Forelimb muscle (tissue), 1 donor: ENCODE measurements at regions not wholly inside any gene's neighbourhood (a gene's known extent, or its start where the extent isn't known, plus 50 kb on each side); places are given as distances from the start of the nearest gene placed in this dataset.

Experiments
- DNase-seq: peaks from one replicate; pipeline ENCODE4 v3.0.0-alpha.2; 2013; ENCODE audit warnings: low read depth

DNA sequence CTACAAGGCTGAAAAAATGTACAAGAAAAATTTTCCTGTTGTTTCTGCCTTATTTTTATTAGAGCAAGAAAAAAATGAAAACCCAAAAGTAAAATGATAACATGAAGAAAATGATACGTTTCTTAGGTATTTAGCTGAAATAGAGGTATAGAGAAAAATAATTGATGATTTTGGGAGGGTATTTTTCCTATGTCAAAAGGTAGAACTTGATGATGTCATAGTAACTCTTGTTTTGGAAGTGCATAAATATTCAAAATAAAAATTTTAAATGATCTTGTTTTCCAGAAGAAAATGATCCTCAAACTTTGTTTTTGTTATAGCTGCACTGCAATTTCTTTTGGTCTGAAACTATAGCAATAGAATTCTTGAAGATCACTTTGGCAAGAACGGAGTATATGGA is 608.8 kb upstream of the BOD1L1 start:
- DNase-seq: no peak

DNA sequence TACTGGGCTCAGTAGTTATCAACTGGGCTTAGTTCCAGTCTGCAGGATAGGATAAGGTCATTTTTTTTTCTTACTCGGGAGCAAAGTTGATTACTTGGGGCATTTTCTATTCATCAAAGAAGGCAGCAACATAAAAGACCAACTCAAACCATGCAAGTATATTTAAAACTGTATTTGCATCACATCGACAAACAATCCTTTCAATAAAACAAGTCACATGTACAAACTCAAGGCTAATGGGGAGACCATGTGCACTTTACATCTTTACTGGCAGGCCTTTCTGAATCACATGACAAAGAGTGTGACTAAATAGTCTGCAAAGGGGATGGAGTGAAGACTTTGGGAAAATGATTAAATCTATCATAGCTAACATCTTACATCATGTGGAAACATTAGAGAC is 610.4 kb upstream of the BOD1L1 start:
- no peak for DNase-seq

DNA sequence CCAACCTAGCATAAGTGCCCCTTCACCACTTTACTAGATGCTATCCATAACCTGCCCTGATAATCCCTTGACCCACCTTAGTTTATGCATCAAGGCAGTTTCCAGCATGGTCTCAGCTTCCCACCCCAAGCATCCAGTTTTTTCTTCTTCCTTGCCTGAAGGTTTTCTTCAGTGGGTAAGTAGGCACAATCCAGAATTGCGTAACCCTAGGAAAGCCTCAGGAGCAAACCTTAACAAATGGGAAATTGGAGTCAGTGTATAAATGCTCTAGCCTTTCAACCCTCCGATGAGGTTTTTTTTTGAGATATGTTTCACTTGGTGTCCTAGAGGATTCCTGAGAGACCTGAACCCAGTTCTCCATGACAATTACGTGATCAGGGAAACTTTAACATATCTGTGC is 614.0 kb upstream of the BOD1L1 start:
- DNase-seq: no peak

DNA sequence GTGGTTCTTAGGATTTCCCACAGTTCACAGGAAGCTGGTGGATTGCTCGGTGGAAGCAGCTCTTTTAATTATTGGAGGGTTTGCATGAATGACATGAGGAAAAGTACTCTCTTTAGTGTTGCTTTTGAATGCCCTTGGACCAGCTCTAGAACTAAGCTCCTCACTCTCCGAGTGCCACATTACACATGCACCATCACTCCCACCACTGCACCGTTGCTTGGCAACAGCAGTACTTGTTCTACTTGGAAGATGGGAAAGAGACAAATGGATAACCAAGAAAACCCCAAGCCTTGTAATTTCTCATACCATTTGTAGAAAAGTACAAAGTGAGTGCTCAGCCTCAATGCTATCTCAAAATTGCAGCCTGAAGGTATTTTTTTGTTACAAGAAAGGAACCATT is 620.2 kb upstream of the BOD1L1 start:
- DNase-seq: no peak

DNA sequence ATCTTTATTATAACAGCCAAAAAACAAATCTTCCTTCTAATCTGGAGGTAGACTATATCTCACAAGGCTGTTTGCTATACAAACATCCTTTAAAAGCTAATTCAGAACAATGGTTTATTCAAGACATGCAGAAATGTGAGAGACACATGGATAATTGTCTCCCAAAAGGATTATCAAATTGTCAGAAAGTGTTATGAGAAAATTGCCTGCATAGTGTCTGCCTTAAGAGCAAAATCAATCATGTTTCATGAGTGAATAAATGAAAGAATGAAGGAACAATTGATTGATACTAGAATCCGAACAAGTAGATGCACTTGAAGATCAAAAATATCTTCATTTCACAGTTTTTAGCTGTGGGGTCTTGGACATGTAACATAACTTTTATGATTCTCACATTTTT is 621.7 kb upstream of the BOD1L1 start:
- no peak for DNase-seq

DNA sequence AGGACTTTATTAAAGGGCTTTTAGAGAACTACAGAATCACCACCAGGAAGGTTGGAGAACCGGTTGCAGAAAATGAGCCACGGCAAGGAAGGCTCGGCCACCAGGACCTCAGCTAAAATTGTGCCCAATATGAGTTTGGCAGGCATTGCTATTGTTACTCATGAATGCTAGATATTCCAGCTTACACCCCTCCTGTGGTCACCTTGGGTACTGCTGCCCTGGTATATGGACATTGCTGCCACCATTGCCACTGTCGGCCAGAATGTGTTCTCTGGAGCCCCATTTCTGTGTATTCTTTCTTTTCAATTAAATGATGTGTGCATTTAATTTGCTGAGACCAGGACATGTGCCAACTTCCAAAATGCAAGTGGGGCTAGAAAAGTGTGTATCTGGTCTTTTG is 626.7 kb upstream of the BOD1L1 start:
- DNase-seq: no peak

DNA sequence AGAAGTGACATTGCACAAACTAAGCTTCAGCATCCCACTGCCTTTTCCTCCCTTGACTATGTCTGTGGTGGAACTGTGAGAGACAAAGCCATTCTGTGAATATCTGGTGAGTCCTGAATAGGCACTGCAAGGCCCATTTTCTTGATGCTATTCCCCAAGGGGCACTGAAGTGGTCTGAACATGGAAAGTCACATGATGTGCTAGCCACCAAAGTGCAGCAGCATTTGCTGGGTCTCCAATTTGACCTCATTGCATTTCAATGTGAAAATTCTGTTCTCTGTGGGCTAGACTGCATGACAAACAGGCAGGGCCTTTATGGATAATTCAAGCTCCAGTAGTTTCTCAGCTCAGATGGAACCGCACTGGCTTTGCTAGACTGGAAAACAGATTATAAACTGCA is 627.4 kb upstream of the BOD1L1 start:
- no peak for DNase-seq

DNA sequence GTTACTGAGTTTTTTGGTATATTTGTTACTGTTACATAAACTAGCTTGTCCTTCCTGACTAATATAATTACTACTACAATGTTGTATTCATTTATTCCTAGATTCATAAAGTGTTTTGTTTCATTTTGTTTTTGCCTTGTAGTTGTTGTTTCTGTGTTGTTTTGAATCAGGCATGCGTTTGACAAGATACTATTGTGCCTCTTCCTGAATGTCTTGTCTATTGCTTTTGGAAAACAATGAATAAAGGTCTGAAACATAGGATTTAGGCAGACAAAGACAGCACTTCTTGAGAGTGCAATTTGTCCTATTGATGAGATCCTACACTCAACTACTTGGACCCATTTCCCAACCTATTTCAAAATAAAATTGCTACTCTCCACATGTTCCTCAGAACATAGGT is 630.4 kb upstream of the BOD1L1 start:
- DNase-seq: no peak

DNA sequence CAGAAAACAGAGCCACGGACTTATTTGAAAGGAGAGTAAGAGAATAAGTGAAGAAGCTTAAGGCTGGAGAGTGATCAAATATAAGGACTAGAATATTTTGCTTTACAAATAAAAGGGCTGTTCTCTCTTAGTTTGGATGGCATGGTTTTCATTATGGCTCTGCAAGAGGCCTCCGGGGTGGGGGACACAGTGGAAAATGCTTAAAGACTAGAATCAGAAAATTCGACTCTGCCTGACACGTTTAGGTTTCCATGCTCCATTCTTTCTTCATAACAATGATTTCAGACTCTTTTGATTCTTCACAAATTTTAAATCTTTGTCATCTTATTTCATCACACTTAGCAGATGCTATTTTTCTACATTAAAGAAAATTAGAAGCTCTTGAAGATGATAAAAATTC is 632.4 kb upstream of the BOD1L1 start:
- DNase-seq: no peak

DNA sequence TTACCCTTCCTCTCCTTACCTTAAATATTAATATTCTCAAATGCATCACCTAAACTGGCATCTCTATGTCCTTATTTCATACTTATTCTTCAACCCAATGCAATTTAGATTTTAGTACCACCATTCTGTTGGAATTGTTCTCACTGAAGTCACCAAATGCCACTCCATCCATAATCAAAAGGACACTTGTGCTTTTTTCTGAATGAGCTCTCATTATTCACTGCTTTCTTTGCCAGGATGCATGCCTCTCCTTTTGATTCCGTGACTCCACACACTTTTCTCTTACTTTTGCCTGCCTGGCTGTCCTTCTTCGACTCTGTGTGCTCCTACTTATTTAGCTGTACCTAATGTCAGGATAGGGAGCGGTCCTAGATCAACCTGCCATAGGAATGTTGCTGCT is 633.1 kb upstream of the BOD1L1 start:
- DNase-seq: no peak

DNA sequence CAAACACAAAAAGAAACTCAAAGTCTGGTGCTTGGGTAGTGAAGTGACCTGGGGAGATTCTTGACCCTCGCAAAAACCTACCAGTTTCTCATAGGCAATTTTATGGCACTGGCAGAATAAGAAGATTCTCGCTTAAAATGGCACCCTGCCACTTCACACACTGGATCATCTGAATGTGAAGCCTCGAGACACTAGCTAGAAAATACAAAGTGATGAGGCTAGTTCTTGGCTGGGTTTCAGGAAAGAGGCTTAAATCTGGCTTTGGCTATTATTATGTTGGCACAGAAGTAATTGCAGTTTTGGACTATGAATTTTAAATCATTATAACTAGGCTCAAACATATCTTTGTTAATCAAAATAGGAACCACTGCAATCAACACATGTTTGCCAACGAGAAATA is 634.7 kb upstream of the BOD1L1 start:
- DNase-seq: no peak

DNA sequence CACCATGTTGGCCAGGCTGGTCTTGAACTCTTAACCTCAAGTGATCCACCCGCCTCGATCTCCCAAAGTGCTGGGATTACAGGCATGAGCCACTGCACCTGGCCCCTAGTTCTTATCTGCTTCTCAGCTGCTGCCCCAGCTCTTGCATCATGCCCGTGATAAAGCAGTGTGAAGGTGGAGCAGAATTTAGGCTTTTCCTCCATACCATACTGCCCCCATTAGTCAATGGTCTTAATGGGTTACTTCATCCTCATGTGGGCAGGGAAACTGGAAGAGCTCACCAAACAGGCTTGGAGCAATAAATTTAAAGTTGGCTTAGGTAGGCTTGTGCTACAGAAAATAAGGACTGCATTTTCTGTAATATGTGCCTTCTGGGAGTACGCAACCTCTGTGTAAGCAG is 636.9 kb upstream of the BOD1L1 start:
- DNase-seq: no peak

DNA sequence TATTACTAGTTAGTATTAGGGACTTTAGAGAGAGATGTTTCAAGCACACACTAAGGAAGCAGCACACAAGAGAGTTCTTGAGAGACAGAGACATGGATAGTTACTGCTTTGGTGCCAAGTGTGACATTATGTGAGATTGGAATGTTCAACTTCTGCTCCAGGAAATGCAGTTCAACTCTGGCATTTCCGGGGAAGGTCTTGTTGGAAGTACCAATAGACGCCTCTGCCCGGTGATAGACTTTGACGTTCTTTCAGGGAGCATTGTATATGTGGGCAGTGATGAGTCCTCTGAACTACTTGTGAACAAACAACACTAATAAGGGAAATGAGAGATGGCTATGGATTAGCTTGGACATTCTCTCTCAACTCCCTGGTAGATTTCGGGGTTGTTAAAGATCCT is 638.1 kb upstream of the BOD1L1 start:
- DNase-seq: no peak

DNA sequence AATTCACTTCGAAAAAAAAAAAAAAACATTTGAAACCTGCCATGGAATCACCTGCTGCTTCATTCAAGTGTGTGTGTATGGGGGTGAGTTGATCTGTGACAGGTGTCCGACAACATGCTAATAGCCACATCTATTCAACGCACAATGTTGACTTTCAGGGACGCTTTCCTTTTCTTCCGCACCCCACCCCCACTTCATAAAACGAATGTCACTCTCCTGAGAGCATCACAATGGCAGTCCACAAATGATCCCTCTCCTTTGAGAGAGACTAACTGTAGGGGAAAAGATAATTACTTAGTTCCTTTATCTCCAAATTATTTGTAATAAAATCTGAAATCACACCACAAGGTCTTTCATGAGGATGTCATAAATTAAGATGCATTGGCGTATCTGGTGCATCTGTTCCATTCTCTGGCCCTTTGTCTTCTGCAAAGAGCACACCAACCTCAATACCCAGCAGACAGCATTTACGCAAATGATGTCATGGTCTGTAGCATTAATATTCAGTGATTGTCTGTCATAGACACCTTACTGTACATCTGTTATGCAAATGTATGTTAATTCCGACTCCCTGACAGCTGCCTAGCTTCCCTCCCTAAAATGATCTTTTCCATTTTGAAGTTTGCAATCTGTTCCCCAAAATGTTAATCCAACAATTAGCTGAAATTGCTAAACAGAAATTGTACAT is 640.0 kb upstream of the BOD1L1 start:
- DNase-seq: no peak

DNA sequence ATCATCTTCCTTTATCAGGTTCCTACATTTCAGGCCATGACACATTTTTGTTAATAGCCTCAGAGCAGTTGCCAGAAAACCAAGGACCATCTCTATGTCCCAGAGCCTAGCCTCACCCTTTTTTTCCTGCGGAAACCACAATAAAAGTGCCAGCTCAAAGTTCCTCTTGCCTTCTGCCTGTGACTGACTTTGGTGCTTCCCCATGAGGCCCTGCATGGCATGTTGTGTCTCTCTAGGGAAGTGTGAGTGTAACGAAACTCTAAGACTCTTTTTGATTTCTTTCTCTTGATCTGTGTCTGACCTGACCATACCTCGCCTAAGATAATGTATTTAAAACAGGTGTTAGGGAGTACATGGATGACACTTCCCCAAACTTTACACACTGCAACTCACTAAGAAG is 642.3 kb upstream of the BOD1L1 start:
- DNase-seq: peak; percentile 8

DNA sequence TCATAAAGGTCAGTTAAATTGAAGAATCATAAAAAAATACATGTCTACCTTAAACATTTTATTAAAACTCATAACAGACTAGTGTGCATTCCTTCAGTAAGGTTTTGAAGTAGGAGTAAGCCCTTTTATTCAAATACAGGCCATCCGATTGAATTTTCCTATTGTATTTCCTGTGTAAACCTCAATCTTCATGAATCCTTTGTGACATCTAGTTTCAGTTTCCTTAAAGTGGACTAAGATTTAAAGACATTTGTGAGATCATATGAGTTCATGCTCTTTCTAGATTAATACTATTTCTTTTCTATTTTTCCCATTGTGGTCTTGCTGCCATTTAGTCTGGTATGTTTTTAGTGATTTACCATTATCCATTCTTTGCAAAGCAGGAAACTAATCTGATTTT is 644.7 kb upstream of the BOD1L1 start:
- no peak for DNase-seq

DNA sequence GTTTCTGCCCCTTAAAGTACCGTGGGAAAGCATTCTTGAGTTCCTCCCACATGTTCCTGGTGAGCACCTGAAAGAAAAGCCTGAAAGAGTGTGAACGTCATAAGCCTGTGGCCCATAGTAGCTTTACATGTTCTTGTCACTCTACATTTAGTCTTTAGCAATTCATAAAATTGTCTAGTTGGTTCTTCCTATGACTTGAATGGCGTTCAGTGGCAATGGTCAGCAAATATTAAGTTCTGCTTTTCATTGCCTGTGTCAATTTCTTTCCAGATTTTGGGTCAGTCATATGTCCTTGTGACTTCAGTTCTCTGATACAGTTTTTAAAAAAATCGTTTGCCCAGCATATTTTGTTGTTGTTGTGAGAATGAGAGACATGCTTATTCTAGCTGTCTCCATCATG is 650.0 kb upstream of the BOD1L1 start:
- DNase-seq: no peak

DNA sequence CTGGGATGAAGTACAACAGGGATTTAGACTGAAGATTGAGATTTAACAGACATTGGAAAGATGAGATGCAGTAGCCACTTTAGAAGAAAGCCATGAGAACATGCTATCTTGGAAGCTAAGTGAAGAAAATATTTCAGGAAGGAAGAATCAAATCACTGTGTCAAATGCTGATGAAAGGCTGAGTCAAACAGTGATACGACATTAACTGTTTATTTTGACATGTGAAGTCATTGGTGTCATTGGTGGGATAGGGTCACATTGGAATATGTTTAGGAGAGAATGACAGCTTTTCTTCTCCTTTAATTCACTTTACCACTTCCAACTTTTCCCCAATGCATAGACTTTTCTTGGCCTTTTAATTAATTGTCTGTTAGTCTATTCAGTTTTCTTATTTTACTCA is 653.0 kb upstream of the BOD1L1 start:
- DNase-seq: no peak

DNA sequence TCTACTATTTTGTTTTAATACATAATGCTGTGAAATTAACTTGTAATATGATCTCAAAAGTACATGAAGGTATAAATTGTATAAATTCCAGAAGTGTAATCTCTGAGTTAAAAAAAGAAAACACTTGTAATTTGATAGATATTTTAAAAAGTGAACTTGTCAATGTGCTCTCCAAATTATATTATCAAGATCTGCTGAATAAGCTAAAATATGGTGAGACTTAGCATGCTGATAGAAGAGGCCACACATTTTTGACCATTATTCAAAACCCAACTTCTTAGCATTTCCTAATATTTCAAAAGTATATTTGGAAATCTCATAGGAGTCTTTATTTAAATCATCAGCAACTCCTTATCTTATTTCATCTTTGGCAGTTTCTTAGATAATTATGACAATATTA is 657.1 kb upstream of the BOD1L1 start:
- DNase-seq: no peak

DNA sequence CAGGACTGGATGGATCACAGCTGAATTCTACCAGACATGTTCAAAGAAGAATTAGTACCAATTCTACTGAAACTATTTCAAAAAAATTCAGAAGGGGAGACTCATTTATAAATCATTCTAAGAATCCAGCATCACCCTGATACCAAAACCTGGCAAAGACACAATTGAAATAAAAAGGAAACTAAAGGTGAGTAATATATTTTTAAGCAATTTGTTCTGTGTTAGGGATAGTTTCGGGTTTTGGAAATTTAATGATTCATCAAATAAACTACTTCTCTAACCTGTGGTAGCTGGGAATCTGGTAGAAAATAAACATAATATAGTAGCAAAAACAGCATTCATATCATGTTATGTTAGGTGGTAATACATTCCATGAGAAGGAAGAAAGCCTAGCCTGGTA is 662.2 kb upstream of the BOD1L1 start:
- no peak for DNase-seq

DNA sequence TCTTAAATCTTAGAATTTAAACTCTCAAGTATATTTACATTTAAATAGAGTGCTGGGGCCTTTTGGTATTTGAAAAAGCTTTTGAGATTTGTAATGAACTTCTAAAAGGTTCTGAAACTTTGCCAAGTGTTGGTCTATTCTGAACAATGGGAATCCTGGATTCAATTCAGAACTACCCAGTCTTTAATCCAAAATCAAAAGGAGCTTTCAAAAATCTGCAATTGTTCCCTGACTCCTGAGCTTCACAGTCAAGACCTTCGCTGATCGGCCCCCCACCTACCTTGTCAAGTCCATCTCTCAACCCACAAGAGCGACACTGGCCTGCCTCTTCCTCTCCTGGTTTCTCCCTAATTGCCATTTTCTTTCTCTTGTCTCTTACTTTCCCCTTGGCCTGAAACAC is 666.1 kb upstream of the BOD1L1 start:
- DNase-seq: no peak

DNA sequence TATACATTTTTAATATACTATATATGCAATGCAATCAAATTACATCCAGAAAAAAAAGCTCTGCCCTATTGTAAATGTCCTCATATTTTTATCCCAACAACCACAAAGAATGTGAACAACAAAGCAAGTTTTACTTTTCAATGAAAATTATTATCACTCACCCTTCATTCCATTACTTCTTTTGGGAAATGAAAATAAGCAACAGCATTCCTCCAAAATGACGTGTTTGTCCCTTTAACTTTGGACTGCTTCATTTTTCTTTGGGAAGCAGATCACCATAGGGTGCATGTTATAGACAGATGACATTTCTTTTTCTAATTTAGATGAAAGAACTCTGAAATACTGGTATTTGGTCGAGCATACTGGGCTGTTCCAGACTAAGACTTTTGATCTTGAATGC is 667.1 kb upstream of the BOD1L1 start:
- no peak for DNase-seq

DNA sequence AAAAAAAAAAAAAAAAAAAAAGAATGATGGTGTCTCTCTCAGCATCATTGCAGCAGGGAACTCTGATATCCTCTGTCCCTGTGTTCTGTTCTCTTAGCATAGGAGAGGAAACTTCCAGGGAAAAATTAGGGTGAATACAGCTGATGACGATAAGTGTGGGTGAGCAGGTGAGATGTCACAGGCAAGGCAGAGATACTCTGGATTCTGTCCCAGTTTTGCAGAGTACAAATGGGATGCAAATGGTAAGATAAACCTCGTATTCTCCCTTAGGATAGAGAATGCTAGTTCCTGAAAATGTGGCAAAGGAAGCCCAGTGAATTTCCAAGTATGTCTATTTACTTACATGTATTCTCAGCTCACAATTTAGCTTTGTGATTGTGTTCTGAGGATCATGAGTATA is 671.6 kb upstream of the BOD1L1 start:
- no peak for DNase-seq

DNA sequence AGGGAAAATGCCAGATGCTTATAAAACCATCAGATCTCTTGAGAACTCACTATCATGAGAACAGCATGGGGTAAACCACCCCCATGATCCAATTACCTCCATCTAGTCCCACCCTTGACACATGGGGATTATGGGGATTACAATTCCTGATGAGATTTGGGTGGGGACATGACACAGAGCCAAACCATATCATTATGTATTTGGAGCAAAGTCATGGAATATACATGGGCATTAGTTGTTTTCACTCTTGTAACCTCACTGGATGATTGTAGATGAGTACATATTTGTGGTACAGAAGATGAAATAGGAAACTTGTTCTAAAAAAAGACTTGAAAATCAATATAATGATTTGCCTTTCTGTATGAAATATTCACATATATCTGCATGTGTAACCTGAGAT is 674.5 kb upstream of the BOD1L1 start:
- DNase-seq: no peak

DNA sequence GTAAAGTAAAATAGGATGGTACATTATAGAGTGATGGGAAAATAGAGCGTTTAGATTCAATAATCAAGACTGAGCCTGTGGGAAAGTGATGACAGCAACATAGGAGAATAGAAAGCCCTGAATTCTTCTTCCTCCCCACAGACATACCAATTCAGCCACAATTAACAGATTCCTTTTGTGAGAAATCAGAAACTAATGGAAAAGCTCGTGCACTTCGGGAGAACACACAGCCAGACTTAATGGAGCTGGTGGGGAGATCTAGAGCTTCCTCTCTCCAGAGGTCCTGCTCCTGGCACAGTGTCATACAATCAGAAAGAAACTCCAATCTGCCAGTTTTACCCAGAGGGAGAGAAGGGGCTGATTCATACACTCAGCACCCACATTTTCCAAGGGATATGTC is 676.3 kb upstream of the BOD1L1 start:
- DNase-seq: no peak
